Colon (tissue), 2 donors: ENCODE measurements at regions not wholly inside any gene's neighbourhood (a gene's known extent, or its start where the extent isn't known, plus 50 kb on each side); places are given as distances from the start of the nearest gene placed in this dataset.
"Not testable (repeated sequence)": the region's sequence is repeated elsewhere in the genome, so short reads cannot be mapped to it uniquely, and the experiment has no call there.

ENCODE experiments used
- FAIRE-seq: peaks from 2 replicates; lab custom pipeline; 2012; peaks lifted over from hg19 to GRCh38; lab: Jason Lieb, UNC
- donor health status: control.
- donor health status: control.

DNA sequence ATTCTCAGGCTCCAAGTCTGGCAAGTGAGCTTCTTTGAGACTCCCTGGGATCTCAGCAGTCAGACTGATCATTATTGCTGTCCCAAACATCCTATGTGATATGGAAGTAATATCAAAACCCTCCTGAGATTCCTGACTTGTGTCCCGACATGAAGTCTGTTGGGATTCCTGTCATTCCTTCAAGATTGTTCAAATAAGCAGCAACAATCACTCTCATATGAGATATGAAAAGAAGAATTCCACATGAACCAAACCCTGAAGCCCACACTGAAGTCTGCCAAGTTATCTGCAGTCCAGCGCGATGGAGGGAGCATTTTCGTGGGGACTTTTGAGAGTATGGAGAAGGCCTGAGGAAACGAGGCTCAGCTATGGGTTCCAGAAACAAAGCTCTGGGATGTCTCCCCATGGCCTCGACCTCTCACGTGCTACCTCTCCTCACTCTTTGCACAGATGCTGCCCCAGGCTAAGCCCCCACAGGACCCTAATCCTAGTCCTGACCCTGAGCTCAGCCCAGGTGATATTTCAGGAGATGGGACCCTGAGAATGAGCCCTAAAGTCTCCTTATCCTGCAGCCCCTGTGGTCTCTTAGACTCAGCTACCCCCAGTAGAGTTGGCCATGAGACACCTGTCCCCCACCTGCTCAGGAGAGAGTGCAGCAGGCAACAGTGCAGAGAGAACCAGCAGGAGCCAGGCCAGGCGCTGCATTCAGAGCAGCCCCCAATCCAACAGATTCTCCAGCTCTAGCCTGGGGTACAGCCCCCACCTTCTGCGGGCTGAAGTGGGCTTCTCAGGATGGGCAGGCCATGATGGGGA is 100.2 kb downstream of the GGTLC2 start:
- no peak for FAIRE-seq

DNA sequence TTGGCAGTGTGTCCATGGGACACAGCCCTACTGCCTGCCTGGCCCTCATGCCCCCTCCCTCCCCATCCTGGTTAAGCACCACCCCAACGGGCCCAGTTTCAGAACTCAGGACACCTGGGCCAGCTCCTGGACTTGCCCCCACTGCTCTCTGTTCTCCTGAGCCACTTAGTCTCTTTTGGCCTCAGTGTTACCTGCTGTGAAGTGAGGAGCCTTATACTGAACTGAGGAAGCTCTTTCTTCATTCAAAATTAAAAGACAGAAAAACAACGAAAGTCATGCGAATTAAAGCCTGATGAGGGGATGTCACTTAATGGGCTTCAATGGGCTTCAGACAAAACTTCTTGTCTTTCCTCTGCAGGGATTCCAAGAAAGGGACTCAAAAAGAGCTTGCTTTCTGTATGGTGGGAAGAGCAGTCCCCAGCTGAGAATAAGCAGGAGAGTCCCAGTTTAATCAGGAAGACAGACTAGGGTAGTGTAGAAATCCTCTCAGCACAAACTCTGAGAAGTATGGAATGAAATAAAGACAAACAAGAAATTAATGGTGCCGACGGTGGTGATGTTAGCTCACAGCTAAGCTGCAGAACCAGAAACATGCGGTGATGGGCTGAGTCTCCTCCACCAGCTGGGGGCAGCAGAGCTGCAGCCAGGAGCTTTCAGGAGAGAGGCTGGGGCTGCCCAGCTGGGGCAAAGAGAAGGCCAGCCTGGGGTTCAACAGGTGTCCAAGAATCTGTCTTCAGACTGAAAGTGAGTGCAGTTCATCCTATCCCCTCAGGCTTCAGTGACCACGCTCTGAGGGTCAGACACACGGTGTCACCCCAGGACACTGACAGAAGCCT is 101.0 kb downstream of the GGTLC2 start:
- no peak for FAIRE-seq

DNA sequence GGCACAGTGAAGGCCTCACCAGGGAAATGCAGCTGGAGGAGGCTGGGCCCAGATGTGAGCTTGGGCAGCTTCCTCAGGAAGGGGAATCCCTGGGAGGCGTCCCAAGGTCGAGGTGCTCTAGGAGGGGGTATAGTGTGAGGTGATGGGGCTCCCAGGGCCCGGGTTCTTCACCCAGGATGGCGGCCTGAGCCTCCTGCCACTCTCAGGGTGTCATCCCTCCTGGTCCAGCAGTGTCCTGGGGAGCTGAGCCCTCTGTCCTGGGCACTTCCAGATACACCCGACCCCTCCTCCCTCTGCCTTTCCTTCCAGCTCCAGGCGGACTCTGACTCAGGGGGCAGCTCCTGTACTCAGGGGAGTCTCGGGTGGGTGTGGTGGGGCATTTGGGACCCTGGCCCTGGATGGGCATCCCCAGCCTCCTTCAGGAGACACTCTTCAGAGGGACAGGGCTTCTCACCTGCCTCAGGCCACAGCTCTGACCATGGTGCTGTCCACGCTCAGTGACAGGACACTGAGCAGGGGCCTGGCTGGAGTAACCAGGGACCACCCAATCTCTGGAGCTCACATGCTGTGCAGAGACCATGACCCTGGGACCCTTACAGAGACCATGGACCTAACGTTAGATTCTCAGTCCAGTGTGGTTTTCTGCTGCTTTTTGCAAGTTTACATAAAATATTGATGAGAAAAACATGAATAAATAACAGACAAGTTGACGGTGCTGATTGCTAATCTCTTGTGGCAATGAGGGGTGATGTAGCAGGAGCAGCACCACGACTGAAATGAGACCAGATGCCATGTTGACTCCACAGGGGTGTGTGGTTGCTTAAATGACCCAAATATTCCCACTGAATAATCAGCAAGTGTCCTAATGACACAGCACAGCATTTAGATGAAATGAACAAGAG is 101.9 kb downstream of the GGTLC2 start:
- FAIRE-seq = no peak

DNA sequence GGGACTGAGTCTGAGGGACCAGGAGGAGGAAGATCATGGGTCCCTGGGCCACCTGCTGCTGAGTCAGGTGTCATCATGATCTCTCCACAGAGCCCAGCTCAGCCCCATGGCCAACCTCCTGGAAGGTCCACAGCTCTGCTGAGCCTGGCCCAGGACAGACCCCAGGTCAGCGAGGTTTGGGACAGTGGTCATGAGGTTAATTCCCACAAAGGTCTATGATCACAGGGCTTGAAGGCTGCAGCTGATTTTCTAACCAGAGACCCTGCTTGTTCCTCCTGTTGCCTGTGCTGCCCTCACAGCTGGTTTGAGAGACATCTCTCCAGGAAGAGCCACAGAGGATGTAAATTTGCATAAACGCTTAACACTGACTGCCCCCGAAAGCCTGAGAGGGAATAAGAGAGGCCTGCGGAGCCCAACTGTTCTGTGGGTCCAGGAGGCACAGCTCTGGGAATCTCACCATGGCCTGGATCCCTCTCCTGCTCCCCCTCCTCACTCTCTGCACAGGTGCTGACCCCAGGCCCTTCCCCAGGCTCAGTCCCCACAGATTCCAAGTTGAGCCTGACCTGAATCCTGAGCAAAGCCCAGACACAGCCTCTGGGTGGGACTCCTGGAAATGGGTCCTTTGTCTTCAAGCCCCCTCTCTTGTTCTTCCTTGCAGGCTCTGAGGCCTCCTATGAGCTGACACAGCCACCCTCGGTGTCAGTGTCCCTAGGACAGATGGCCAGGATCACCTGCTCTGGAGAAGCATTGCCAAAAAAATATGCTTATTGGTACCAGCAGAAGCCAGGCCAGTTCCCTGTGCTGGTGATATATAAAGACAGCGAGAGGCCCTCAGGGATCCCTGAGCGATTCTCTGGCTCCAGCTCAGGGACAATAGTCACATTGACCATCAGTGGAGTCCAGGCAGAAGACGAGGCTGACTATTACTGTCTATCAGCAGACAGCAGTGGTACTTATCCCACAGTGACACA is 102.8 kb downstream of the GGTLC2 start:
- no peak for FAIRE-seq

DNA sequence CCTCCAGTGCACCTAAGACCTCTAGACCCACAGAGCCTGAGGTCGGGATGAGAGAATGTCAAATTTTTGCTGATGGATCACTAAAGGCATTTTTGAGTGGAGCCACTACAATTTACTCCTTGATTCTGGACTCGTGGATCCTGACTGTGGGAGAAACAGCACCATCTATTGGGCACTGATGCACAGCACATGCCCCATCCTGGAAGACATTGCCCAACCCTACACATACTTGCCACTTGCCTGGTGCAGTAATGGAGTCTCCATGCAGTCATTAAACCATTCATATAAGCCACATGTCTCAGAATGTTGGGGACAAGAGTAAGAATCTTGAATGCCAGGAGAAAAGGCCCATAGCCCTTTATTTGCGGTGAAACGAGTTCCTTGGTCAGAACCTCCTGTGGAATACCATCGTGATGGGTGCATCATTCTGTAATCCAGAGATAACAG is 103.9 kb downstream of the GGTLC2 start:
- FAIRE-seq = no peak

DNA sequence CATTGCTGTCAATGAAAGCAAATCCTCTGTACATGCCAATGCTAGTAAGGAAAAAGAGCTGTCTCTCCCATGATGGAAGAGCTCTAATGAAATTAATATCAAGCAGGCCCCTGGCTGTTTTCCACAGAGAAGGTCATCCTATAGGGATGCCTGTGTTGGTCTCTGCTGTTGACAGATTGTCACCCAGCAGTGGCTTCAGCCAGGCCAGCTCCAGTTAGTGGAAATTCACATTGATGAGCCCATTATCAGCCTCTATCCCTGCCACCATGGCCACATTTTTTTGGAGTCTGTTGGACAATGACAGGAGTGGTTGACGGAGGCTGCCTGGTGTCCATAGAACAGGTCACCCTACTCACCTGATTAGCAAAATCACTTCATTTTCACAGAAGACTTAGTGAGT is 104.3 kb downstream of the GGTLC2 start:
- no peak for FAIRE-seq

DNA sequence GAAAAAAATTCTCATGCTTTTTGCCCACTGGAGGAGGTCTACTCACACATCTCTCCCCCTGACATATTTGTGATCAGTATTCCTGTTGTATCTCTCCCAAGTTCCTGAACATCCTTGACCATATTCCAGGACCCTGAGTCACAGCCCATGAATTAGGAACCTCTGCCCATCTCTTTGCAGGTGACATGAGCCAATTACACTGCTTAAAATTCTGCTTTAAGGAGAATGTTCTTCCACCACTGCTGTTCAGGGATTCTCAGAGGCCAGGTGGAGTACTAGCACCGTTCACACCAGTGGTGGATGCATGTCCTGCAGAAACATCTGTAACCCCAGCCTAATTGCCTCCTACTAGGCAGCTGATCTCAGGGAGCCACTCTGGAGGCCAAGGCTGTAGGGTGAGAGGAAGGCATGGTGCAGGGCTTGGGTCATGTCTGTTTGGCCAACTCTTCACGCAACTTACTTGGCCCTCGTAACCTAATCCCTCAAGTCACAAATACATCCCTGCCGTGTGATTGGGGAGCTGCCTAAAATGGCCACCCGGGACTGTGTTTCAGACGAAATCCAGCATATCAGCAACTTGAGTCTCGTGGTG is 104.8 kb downstream of the GGTLC2 start:
- no peak for FAIRE-seq

DNA sequence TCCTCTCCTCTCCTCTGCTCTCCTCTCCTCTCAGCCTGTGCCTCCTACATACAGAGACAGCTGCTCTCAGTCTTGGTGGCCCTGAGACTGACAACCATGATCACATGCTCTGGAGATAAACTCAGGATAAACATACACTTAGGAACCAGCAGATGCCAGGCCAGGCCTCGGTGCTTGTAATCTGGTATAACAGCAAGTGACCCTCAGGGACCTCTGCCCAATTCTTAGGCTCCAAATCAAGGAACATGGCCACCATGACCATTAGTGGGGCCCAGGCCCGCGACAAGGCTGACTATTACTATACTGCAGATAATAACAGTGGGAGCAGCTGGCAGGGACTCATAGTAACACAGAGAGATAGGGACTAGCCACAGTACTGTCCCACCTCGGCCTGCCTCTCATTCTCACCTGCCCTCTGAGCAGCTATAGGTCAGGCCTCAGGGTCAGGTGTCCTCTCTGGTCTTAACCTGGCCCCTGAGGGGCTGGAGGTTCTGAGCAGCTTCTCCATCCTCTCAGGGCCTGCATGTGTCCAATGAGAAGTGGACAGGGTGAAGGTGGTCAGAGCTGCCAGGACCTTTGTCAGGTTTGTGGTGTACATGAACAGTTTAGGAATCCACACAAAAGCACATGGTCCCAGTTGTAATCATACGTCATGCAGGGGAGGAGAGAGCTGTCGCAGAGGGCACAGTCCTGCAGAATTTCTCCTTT is 106.1 kb downstream of the GGTLC2 start:
- FAIRE-seq = no peak

DNA sequence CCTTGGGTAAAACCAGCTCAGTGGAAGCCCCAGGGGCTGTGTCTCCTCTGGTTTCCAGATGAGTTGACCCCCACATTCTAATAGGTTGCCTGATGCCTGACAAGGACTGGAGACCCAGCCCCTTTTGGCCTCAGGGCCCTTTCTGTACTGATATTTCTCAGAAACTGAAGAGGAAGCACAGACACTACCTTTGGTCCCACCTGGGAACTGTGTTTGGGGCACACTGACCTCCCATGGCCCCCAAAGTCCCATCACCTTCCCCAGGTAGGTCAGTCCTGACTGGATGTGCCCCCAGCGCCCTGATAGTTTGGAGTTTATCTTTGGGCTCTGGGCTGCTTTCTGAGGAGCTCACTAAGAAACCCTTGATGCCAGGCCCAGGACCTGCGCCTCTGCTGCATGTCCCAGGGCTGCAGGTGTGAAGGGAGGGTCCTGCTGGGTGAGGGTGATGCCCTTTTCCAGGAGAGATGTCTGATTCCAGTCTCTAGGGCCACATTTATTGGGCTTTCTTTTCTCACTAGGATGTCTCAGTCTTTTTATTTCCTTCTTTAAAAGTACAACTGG is 106.7 kb downstream of the GGTLC2 start:
- FAIRE-seq = no peak

DNA sequence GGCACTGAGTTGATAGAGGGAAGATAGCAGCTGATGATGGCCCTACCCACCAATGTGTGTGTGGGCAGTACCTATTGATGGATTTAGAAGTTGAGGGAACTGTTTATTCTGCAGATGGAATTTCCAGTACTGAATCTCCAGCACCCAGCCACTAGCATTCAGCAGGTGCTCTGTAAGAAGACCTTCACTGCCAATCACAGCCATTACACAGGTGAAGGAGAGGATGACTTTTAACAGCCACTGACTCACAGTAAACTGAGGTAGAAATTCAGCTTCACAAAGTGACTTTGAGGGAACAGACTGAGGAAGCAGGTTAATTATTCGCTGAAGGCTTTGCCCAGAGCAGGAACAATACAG is 107.8 kb downstream of the GGTLC2 start:
- FAIRE-seq = no peak

DNA sequence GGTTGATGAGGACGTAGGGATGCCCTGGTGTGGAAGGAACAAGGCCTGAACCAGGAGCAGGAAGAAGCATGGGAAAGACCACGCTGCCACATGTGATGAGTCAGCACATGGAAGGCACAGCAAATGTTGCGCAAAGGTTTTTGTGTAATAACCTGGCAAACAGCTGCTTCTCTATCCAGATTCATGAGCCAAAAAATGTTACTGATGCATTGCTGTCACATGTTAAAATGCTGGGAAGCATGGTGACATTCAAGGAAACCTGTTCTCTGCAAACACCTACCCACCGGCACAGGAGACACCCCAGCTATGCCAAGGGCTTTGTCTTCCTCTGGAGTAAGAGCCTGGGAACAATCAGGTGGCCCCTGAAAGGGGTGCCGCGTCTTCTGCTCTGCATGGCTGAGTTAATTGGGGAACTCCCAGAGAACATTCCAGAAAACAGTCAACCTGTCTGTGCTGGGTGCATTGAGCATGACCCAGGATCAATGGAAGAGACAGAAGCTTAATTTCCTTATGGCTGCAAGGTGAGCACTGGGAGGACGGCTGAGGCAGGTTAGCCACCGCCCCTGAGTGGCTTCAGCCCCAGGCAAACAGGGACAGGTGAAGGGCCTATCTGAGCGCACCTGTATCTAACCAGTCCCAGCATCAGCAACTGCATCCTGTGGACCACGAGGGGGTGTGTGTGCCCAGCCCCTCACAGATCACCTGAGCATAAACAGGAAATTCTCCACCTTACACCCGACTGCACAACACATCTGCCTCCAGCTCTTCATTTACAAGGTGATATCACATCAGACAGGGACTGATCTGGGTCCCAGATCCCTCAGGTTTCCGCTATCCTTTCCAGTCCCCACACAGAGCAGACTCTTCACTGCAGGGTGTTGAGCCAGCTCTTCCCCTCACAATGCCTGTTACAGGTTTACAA is 108.4 kb downstream of the GGTLC2 start:
- FAIRE-seq = no peak

DNA sequence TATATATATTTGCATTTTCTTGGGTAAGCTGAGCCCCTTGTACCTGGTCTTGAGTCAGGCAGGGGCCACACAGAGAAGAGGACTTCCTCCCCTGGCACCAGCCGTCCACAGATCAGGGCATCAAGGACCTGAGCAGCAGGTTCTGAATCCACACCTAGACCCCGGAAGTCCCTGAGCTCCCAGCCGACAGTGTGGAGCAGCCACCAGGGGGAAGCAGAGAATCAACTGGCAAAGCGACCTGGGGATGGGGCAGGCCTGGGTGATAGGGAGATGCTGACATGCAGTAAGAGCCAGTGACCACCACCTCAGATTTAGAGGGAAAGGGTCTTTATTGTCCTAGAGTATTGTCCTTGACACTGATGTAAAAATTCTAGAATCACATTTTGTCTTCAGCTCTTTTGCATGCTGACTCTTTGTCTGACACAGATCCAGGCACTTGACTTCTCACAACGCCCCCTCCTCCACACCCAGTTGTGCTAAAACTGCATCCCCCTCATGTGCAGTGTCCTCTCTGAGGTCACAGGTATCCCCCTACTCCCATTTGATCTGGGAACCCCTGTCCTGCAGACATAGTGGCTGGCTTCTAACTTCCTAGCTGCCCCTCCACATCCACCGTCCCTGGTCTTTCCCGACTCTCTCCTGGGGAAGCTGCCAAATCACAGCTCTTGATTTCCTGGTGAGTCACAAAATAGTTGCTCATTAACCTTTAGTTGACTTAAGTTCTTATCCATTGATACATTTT is 109.3 kb downstream of the GGTLC2 start:
- FAIRE-seq = no peak

DNA sequence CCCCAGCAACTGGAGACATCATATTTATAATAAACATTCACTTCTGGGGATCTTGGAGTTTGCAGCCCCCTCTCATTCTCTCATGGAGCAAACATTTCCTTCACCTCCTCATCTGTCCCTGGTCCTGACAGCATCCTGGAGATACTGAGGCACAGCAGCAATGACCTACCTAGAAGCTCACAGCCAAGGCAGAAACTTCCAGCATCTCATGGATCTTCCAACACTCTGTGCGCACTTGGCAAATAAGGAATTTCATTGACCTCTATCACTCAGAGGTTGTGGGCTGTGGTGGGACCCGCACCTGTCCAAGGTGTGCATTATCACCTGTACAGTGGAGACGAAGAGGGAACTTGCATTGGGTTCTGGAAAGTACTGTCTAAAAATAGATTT is 109.8 kb downstream of the GGTLC2 start:
- FAIRE-seq = no peak

DNA sequence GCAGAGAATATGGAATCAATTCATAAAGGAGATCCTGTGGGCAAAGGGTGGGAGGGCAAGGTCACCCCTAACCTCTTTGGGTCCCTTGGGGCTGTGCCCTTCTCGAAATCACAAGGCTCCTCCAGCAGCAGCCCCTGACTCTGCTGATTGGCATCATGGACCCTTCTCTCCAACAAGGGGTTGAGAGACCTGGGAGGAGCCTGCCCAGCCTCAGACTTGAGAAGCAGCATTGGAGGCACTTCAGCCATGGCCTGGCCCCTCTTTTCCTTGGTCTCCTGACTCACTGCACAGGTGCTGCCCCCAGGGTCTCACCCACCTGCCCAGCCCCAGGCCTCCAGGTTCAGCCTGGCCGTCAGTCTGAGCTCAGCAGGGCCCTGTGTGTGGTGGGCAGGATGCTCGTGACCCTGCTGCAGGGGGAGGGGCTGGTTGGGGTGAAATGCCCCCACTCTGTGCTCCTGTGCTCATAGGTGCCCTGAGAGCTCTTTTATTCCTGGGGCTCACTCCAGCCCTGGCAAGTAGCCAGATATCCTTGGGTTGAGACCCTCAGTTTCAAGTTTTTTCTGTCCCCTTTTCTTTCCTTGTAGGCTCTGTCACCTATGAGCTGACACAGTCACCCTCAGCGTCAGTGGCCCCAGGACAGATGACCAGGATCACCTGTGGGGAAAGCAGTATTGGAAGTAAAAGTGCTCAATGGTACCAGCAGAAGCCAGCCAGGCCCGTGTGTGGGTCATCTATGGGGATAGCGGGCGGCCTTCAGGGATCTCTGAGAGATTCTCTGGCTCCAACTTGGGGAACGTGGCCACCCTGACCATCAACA is 110.8 kb downstream of the GGTLC2 start:
- no peak for FAIRE-seq

DNA sequence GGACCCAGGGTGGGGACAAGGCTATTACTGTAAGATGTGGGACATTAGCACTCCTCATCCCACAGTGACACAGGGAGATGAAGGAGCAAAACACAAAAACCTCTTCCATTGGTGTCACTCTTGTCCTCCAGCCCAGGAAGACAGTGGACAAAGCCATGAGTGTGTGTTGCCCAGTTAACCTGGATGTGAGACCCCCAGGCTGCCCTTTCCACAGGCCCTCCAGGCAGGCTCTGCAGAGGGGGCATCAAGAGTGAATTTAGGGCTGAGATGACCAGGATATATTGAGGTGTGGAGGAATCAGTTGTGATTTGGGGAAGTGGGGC is 111.3 kb downstream of the GGTLC2 start:
- FAIRE-seq = no peak

DNA sequence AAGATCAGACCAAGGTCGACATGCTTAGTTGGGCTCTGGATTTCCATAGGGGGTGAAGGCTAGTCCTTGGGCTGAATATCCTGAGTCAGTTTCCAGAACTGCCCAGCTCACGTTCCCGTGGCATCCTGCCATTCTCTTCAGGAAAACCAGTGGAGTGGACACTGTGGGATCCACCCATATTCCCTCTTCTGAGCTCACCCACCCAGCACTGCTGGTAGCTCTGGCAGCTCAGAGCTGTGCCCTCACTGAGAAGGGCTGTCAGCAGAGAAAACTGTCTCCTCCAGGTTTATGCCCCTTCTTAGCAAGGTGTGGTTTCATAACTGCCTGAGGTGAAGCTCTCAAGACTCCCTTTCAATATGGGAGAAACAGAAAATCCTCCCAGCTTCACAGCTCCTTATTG is 111.7 kb downstream of the GGTLC2 start:
- no peak for FAIRE-seq

DNA sequence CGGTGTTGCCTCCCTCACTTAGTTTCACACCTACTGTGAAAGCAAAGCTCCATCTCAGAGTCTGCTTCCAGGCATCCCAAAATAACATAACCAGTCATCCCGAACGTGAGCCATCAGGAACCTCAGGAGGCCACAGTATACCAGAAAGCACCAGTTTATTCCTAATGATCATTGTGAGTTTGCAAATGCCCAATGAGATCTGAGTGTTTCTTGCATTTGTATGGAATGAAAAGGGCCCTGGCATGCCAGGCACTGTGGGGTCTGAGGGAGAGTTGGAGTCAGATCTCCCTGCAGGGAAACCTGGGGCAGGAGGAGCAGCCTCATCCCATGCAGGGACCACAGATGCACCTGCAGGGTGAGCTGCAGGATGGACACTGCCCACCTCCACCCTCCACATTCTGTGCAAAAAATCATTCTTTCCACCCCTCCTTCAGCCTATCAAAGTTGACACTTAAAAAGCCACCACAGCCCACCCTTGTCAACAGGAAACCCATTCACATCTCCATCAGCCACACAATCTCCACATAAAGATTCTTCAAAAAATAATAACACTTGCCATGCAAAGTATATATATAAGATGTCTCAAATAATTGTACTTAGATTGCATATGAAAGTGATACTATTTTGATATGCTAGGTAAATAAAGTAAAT is 112.3 kb downstream of the GGTLC2 start:
- not testable (repeated sequence) for FAIRE-seq
